ENCODE measurements at regions not wholly inside any gene's neighbourhood (a gene's known extent, or its start where the extent isn't known, plus 50 kb on each side); places are given as distances from the start of the nearest gene placed in this dataset.

- no peak overlapping the region for H3K27ac Mint-ChIP-seq
- no peaks in the 10 kb centered on the region for H3K27me3 ChIP-seq (ENCODE audit: control insufficient read depth, insufficient read depth, low read length, poor library complexity, severe bottlenecking)
- no peak overlapping the region for H3K27ac ChIP-seq (ENCODE audit: low read depth, low read length)
- no peaks in the 10 kb centered on the region for H3K36me3 ChIP-seq (ENCODE audit: control insufficient read depth, insufficient read depth, low read length)
- H3K4me3 Mint-ChIP-seq: no peak overlapping the region
- H3K4me1 ChIP-seq (ENCODE audit: control insufficient read depth, insufficient read depth, low read length): no peaks in the 10 kb centered on the region
- peaks cover 2% of the 10 kb centered on the region for H3K27me3 Mint-ChIP-seq (ENCODE audit: insufficient read depth)
- H3K9me3 Mint-ChIP-seq: no peaks in the 10 kb centered on the region
- no peaks in the 10 kb centered on the region for H3K36me3 Mint-ChIP-seq (ENCODE audit: low read depth)
- no peak for DNase-seq
- H3K9me3 ChIP-seq (ENCODE audit: control insufficient read depth, low read length): no peaks in the 10 kb centered on the region
- WGBS, 2 experiments (ENCODE audit: insufficient coverage in 1 of 2, insufficient read length in 1 of 2): 89% methylated on average over 9 to 11 of the region's 12 CpGs
- H3K4me3 ChIP-seq (ENCODE audit: low read length): no peak overlapping the region
- H3K9ac ChIP-seq (ENCODE audit: extremely low read depth, low read length, poor library complexity, severe bottlenecking): no peak overlapping the region
- no peak for TF ChIP-seq CTCF (conservative IDR thresholded peaks at IDR 0.05)
- H3K4me1 Mint-ChIP-seq: no peaks in the 10 kb centered on the region
Observed at GRCh38 chr1:25129380-25129779, 102.9 kb downstream of the SYF2 start.

GRCh38 chr1:25128121-25128621 lies 104.1 kb downstream of the SYF2 start:
- H3K4me1 ChIP-seq (ENCODE audit: control insufficient read depth, insufficient read depth, low read length): no peaks in the 10 kb centered on the region
- Mint-ChIP-seq H3K4me3 (no peak overlapping the region), H3K9me3 (no peaks in the 10 kb centered on the region), H3K4me1 (no peaks in the 10 kb centered on the region), H3K27ac (no peak overlapping the region), H3K36me3 (ENCODE audit: low read depth) (no peaks in the 10 kb centered on the region), H3K27me3 (ENCODE audit: insufficient read depth) (peaks cover 2% of the 10 kb centered on the region)
- no peak for TF ChIP-seq CTCF (conservative IDR thresholded peaks at IDR 0.05)
- DNase-seq: no peak
- no peaks in the 10 kb centered on the region for H3K9me3 ChIP-seq (ENCODE audit: control insufficient read depth, low read length)
- no peaks in the 10 kb centered on the region for H3K36me3 ChIP-seq (ENCODE audit: control insufficient read depth, insufficient read depth, low read length)
- no peak overlapping the region for H3K9ac ChIP-seq (ENCODE audit: extremely low read depth, low read length, poor library complexity, severe bottlenecking)
- H3K27me3 ChIP-seq (ENCODE audit: control insufficient read depth, insufficient read depth, low read length, poor library complexity, severe bottlenecking): no peaks in the 10 kb centered on the region
- H3K27ac ChIP-seq (ENCODE audit: low read depth, low read length): no peak overlapping the region
- H3K4me3 ChIP-seq (ENCODE audit: low read length): no peak overlapping the region
- WGBS, 2 experiments (ENCODE audit: insufficient coverage in 1 of 2, insufficient read length in 1 of 2): 92 to 95% methylated on average over 3 to 6 of the region's 6 CpGs

GRCh38 chr1:25126562-25126961 lies 105.7 kb downstream of the SYF2 start:
- H3K9ac ChIP-seq (ENCODE audit: extremely low read depth, low read length, poor library complexity, severe bottlenecking): no peak overlapping the region
- no peak overlapping the region for H3K4me3 Mint-ChIP-seq
- H3K27ac Mint-ChIP-seq: no peak overlapping the region
- H3K4me1 Mint-ChIP-seq: no peaks in the 10 kb centered on the region
- no peaks in the 10 kb centered on the region for H3K27me3 ChIP-seq (ENCODE audit: control insufficient read depth, insufficient read depth, low read length, poor library complexity, severe bottlenecking)
- no peak for TF ChIP-seq CTCF (conservative IDR thresholded peaks at IDR 0.05)
- no peaks in the 10 kb centered on the region for H3K9me3 ChIP-seq (ENCODE audit: control insufficient read depth, low read length)
- H3K36me3 Mint-ChIP-seq (ENCODE audit: low read depth): no peaks in the 10 kb centered on the region
- no peak overlapping the region for H3K4me3 ChIP-seq (ENCODE audit: low read length)
- 95 to 100% methylated on average over 5 of the region's 5 CpGs for WGBS, 2 experiments (ENCODE audit: insufficient coverage in 1 of 2, insufficient read length in 1 of 2)
- no peaks in the 10 kb centered on the region for H3K36me3 ChIP-seq (ENCODE audit: control insufficient read depth, insufficient read depth, low read length)
- H3K27me3 Mint-ChIP-seq (ENCODE audit: insufficient read depth): no peaks in the 10 kb centered on the region
- H3K9me3 Mint-ChIP-seq: no peaks in the 10 kb centered on the region
- H3K4me1 ChIP-seq (ENCODE audit: control insufficient read depth, insufficient read depth, low read length): no peaks in the 10 kb centered on the region
- no peak for DNase-seq
- H3K27ac ChIP-seq (ENCODE audit: low read depth, low read length): no peak overlapping the region
